BE2C (cell line): ENCODE measurements at regions not wholly inside any gene's neighbourhood (a gene's known extent, or its start where the extent isn't known, plus 50 kb on each side); places are given as distances from the start of the nearest gene placed in this dataset.
A peak's percentile ranks its signal among the peaks of the same experiment; 100 is the strongest.

ENCODE experiments used
- DNase-seq: peaks from one replicate; pipeline ENCODE4 v3.0.0-alpha.2; 2020
- H3K27me3 ChIP-seq: fragments of 250-450 bp; sonication (Bioruptor Pico); 2 replicates; pipeline ENCODE4 v1.5.1; 2020; ENCODE audit warnings: mild to moderate bottlenecking
- H3K36me3 ChIP-seq: fragments of 250-450 bp; sonication (Bioruptor Pico); 2 replicates; pipeline ENCODE4 v1.5.1; 2020; ENCODE audit warnings: mild to moderate bottlenecking
- H3K4me1 ChIP-seq: fragments of 250-450 bp; sonication (Bioruptor Pico); 2 replicates; pipeline ENCODE4 v1.5.1; 2020
- H3K4me3 ChIP-seq: 2 replicates; pipeline ENCODE4 v1.5.1; 2011; ENCODE audit warnings: low read depth, low read length
- H3K9me3 ChIP-seq: fragments of 250-450 bp; sonication (Bioruptor Pico); 2 replicates; pipeline ENCODE4 v1.5.1; 2020
- CTCF ChIP-seq: IDR thresholded peaks from 2 replicates; pipeline ENCODE4 v1.5.1; 2012; ENCODE audit warnings: mild to moderate bottlenecking, low read depth, low read length

GRCh38 chr6:153572371-153572770, 441.3 kb upstream of the RGS17 start:
- H3K9me3 ChIP-seq, result no peaks in the 10 kb centered on the region
- H3K4me3 ChIP-seq, result no peak overlapping the region
- no peaks in the 10 kb centered on the region for H3K27me3 ChIP-seq
- H3K36me3 ChIP-seq, result no peaks in the 10 kb centered on the region
- DNase-seq, result no peak
- H3K4me1 ChIP-seq, result no peaks in the 10 kb centered on the region
- no peak for TF ChIP-seq CTCF

DNA sequence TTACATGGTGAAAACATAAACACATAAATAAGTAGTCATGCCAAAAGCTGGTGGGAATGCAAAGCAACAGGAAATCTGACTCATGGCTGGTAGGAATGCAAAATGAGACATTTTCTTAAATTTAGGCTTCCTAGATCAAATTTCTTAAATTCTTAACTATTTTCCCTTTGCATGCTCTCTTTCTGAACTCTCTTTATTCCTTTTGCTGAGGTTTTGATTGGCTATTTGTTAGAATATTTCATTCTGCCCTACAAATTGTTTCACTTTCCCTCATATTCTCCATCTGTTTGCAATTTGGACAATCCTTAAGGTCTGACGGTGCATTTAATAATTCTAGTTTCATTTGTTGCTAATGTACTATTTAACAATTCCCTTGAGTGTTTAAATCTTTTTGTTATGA, 437.5 kb upstream of the RGS17 start:
- Histone ChIP-seq H3K27me3 (no peaks in the 10 kb centered on the region), H3K4me1 (no peaks in the 10 kb centered on the region; the same call in 1 of the 2 replicates), H3K36me3 (no peaks in the 10 kb centered on the region), H3K9me3 (no peaks in the 10 kb centered on the region), H3K4me3 (no peak overlapping the region)
- no peak for DNase-seq
- TF ChIP-seq CTCF, result no peak

DNA sequence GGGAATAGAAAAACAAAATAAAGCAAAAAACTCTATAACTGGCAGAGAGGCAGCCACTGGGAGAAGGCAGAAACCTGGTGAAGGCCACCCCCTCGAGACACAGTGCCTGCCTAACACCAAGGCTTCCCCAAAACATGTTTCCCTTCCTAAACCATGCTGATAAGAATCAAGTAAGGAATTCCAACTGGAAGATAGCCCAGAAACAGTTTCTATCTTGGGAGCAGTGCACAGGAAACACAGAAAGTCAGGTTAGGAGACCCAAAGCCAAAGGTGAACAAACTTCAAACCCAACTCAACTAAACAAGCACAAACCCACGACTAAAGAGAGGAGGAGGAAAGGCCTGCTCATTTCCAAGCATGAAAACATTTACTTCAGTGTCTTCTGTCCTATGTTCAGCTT, 433.7 kb upstream of the RGS17 start:
- H3K36me3 ChIP-seq, result no peaks in the 10 kb centered on the region
- H3K4me3 ChIP-seq, result no peak overlapping the region
- H3K4me1 ChIP-seq, result no peaks in the 10 kb centered on the region; the same call in 1 of the 2 replicates
- DNase-seq, result no peak
- no peaks in the 10 kb centered on the region for H3K27me3 ChIP-seq
- H3K9me3 ChIP-seq, result no peaks in the 10 kb centered on the region
- no peak for TF ChIP-seq CTCF

DNA sequence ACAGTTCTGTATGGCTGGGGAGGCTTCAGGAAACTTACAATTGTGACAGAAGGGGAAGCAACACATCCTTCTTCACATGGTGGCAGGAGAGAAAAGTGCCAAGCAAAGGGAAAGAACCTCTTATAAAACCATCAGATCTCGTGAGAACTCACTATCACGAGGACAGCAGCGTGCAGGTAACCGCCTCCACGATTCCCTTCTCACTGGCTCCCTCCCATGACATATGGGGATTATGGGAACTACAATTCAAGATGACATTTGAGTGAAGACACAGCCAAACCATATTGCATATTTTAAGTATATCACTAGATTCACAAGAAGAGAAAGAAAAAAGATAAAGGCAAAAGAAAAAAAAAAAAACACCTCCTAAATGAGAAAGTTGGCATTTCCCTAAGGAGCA, 431.9 kb upstream of the RGS17 start:
- Histone ChIP-seq H3K9me3 (no peaks in the 10 kb centered on the region), H3K27me3 (no peaks in the 10 kb centered on the region), H3K36me3 (no peaks in the 10 kb centered on the region), H3K4me1 (no peaks in the 10 kb centered on the region; the same call in 1 of the 2 replicates), H3K4me3 (no peak overlapping the region)
- peak; percentile 41 for TF ChIP-seq CTCF
- peak; percentile 9 for DNase-seq

DNA sequence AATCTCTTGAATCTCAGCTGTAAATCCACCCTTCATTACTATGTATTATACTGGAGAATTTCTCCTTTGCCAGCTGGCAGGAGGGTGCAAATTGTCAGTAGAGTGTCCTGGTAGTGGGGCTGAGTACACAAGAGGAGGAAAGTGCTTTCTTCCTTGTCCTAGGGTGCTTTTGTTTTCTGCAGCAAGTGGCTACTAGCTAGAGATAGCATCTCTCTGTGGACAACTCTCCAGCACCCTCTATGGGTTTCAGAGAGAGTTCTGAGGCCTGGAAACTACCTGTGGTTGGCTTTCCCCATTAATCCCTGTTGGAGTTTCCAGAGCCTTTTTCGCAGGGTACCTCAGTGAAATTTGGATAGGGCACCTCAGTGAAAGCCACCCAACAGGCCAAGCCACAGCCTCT, 422.5 kb upstream of the RGS17 start:
- H3K9me3 ChIP-seq, result no peaks in the 10 kb centered on the region
- no peak overlapping the region for H3K4me3 ChIP-seq
- peak; percentile 33 for DNase-seq
- H3K36me3 ChIP-seq, result no peaks in the 10 kb centered on the region
- no peaks in the 10 kb centered on the region for H3K27me3 ChIP-seq
- TF ChIP-seq CTCF, result peak; percentile 88
- no peaks in the 10 kb centered on the region for H3K4me1 ChIP-seq

- no peak for DNase-seq
- TF ChIP-seq CTCF, result no peak
- H3K4me3 ChIP-seq, result no peak overlapping the region
- H3K9me3 ChIP-seq, result no peaks in the 10 kb centered on the region
- no peaks in the 10 kb centered on the region for H3K36me3 ChIP-seq
- no peaks in the 10 kb centered on the region for H3K27me3 ChIP-seq
- peaks cover 12% of the 10 kb centered on the region for H3K4me1 ChIP-seq
Measured at GRCh38 chr6:153539602-153540001, 408.5 kb upstream of the RGS17 start.
